Muscle of leg (tissue), 3 donors: ENCODE measurements at regions not wholly inside any gene's neighbourhood (a gene's known extent, or its start where the extent isn't known, plus 50 kb on each side); places are given as distances from the start of the nearest gene placed in this dataset.
A peak's percentile ranks its signal among the peaks of the same experiment; 100 is the strongest.

Experiments
- DNase-seq: peaks from one replicate; pipeline ENCODE4 v3.0.0; 2013
- H3K27ac ChIP-seq: one replicate; pipeline ENCODE4 v1.5.1; 2013; ENCODE audit warnings: mild to moderate bottlenecking, low read length, control low read depth
- H3K27me3 ChIP-seq: one replicate; pipeline ENCODE4 v1.6.1; 2013; ENCODE audit warnings: low read length; ENCODE audit not compliant: control insufficient read depth, insufficient read depth
- H3K36me3 ChIP-seq: one replicate; pipeline ENCODE4 v1.6.1; 2013; ENCODE audit warnings: low read length; ENCODE audit not compliant: control insufficient read depth, insufficient read depth
- H3K4me1 ChIP-seq: one replicate; pipeline ENCODE4 v1.6.1; 2013; ENCODE audit warnings: low read length; ENCODE audit not compliant: control insufficient read depth, insufficient read depth
- H3K4me3 ChIP-seq: one replicate; pipeline ENCODE4 v1.5.1; 2013; ENCODE audit warnings: low read length, control low read depth
- H3K9me3 ChIP-seq: replicated peaks from 2 replicates; pipeline ENCODE4 v1.6.1; 2013; ENCODE audit warnings: low read depth, low read length; ENCODE audit not compliant: control insufficient read depth
- WGBS: methylation state at CpG from one replicate; pipeline ENCODE4 v1.1.5; 2013; ENCODE audit warnings: missing lambda C conversion rate; ENCODE audit not compliant: insufficient coverage; 5-methylcytosine and 5-hydroxymethylcytosine counted together

DNA sequence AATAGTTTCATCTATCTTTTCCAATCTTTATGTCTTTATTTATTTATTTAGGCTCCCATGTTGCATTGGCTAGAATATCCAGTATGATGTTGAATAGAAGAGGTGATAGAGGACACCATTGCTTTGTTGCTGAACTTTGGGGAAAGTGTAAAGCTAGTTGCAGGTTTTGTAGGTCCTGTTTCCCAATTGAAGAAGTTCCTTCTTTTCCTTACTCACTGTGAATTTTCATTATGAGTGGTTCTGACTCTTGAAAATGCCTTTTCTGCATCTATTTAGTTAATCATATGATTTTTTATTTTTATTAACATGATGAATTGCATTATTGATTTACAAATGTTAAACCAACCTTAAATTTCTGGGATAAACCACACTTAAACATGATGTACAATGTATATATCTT lies 58.9 kb upstream of the NR3C1 start:
- no peak overlapping the region for H3K27ac ChIP-seq
- no peak for DNase-seq
- no peaks in the 10 kb centered on the region for H3K9me3 ChIP-seq

DNA sequence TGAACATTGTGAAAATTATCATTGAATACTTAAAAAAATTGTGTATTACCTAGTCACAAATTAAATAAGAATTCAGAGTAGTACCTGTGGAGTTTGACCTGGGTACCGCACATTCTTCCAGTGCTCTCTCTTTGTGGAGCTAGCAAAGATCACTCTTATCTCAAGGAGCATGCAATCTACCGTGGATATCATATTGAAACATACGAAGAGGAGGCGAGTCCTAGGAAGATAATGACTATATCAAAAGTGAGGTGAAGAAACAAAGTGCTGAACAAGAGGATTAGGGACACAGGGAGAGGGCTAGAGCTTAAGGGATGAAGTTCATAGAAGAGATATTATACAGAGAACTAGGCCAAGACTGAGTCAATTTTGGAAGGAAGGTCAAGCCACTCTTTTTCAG lies 55.9 kb upstream of the NR3C1 start:
- Histone ChIP-seq H3K27me3 (no peaks in the 10 kb centered on the region), H3K9me3 (no peaks in the 10 kb centered on the region), H3K36me3 (no peaks in the 10 kb centered on the region), H3K4me1 (no peaks in the 10 kb centered on the region), H3K27ac (no peak overlapping the region), H3K4me3 (no peak overlapping the region)
- DNase-seq = no peak
- WGBS = 100% methylated on average over 3 of the region's 4 CpGs

More for the DNA sequence above, 58.9 kb upstream of the NR3C1 start:
- Histone ChIP-seq H3K4me3 (no peak overlapping the region), H3K27me3 (no peaks in the 10 kb centered on the region), H3K4me1 (no peaks in the 10 kb centered on the region), H3K36me3 (no peaks in the 10 kb centered on the region)

DNA sequence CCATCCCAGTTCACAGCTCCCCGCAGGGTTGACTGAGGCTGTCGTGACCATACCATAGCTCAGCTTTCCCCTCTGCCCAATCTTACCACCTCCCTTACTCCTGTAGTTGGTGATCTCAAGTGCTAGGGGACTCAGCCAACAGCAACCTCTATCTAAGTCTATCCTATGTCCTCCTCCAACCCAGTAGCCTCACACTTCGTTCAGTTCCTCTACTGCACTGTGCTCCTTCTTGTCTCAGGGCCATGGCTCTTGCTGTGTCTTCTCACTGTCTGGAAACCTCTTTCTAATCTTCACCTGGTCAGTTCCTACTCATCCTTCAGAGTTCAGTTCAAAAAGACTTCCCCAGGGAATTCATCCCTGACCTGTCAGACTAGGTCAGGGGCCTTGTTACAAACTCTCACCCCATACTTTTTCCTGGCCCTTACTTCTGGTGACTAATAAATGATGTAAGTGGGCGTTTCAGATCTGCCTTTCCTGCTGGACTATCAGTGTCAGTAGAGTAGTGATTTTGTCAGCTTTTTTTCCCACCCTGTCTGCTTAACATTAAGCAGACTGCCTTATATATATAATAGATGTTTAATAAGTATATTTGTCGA lies 53.6 kb upstream of the NR3C1 start:
- Histone ChIP-seq H3K4me3 (no peak overlapping the region), H3K4me1 (no peaks in the 10 kb centered on the region), H3K27ac (no peak overlapping the region), H3K9me3 (no peaks in the 10 kb centered on the region), H3K27me3 (no peaks in the 10 kb centered on the region), H3K36me3 (no peaks in the 10 kb centered on the region)
- DNase-seq = peak; percentile 39
- WGBS = 94% methylated on average over 3 of the region's 5 CpGs

DNA sequence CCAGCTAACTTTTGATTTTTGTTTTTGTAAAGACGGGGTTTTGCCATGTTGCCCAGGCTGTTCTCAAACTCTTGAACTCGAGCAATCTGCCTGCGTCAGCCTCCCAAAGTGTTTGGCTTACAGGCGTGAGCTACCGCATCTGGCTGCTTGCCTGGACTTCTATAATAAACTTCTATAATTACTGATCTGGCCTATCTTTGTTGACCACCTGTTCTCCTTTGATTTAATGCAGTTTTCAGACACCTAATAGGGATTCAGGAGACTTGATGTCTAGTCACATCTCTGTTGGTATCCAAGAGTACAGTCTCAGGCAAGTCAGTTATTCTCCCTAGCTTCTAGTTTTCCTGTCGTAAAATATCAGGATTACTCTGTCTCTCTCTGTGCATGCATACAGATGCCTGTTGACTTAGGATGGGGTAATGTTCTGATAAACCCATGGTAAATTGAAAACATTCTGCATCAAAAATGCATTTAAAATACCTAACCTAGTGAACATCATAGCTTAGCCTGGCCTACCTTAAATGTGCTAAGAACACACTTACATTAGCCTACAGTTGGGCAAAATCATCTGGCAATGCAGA lies 51.5 kb upstream of the NR3C1 start:
- 52% methylated on average over 3 of the region's 6 CpGs for WGBS
- Histone ChIP-seq H3K9me3 (no peaks in the 10 kb centered on the region), H3K4me3 (no peak overlapping the region), H3K27me3 (no peaks in the 10 kb centered on the region), H3K4me1 (no peaks in the 10 kb centered on the region), H3K36me3 (no peaks in the 10 kb centered on the region), H3K27ac (no peak overlapping the region)
- no peak for DNase-seq

DNA sequence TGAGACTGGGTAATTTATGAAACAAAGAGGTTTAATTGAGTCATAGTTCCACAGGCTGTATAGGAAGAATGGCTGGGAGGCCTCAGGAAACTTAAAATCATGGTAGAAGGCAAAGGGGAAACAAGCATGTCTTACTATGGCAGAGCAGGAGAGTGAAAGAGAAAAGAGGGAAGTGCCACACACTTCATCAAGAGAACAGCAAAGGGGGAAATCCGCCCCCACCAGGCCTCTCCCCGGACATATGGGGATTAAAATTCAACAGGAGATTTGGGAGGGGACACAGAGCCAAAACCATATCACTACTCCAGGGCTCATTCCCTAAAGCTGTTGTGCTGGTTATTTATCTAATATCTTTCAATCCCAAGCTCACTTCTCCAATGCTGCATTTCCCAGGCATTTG lies 50.2 kb upstream of the NR3C1 start:
- H3K4me3 ChIP-seq = no peak overlapping the region

More for the DNA sequence above, 50.2 kb upstream of the NR3C1 start:
- no CpG with 5 or more reads among the region's 2 CpGs for WGBS
- H3K9me3 ChIP-seq = no peaks in the 10 kb centered on the region
- H3K36me3 ChIP-seq = no peaks in the 10 kb centered on the region
- no peaks in the 10 kb centered on the region for H3K27me3 ChIP-seq
- no peak for DNase-seq
- no peaks in the 10 kb centered on the region for H3K4me1 ChIP-seq
- no peak overlapping the region for H3K27ac ChIP-seq
